Hepatocyte (in vitro differentiated cells): ENCODE measurements at regions not wholly inside any gene's neighbourhood (a gene's known extent, or its start where the extent isn't known, plus 50 kb on each side); places are given as distances from the start of the nearest gene placed in this dataset.

Source experiments
- DNase-seq: peaks from one replicate; pipeline ENCODE4 v3.0.0-alpha.2; 2016; ENCODE audit warnings: low spot score
- H2AFZ ChIP-seq: fragments of 200-600 bp; sonication (generic); 2 replicates; pipeline ENCODE4 v1.6.0; 2016; ENCODE audit warnings: antibody characterized with exemption, mild to moderate bottlenecking
- H3K27ac ChIP-seq: fragments of 200-600 bp; sonication (generic); 2 replicates; pipeline ENCODE4 v1.5.1; 2016; ENCODE audit warnings: mild to moderate bottlenecking
- H3K27me3 ChIP-seq: fragments of 200-600 bp; sonication (generic); 2 replicates; pipeline ENCODE4 v1.6.1; 2016
- H3K36me3 ChIP-seq: fragments of 200-600 bp; sonication (generic); replicated peaks from 2 replicates; pipeline ENCODE4 v1.5.1; 2016; ENCODE audit warnings: low read depth; ENCODE audit not compliant: insufficient read depth
- H3K4me1 ChIP-seq: fragments of 200-600 bp; sonication (generic); 2 replicates; pipeline ENCODE4 v1.5.1; 2016; ENCODE audit warnings: mild to moderate bottlenecking, moderate library complexity; ENCODE audit not compliant: insufficient read depth
- H3K4me2 ChIP-seq: fragments of 200-600 bp; sonication (generic); 2 replicates; pipeline ENCODE4 v1.6.0; 2016
- H3K4me3 ChIP-seq: fragments of 200-600 bp; sonication (generic); 2 replicates; pipeline ENCODE4 v1.5.1; 2016; ENCODE audit warnings: mild to moderate bottlenecking
- H3K79me2 ChIP-seq: fragments of 200-600 bp; sonication (generic); 2 replicates; pipeline ENCODE4 v1.6.0; 2017; ENCODE audit warnings: mild to moderate bottlenecking
- H3K9me2 ChIP-seq: fragments of 200-600 bp; sonication (generic); replicated peaks from 2 replicates; pipeline ENCODE4 v1.6.0; 2017; ENCODE audit warnings: mild to moderate bottlenecking; ENCODE audit not compliant: insufficient read depth
- H3K9me3 ChIP-seq: fragments of 200-600 bp; sonication (generic); 2 replicates; pipeline ENCODE4 v1.5.1; 2016; ENCODE audit warnings: low read depth, mild to moderate bottlenecking
- H4K20me1 ChIP-seq: fragments of 200-600 bp; sonication (generic); 2 replicates; pipeline ENCODE4 v1.6.0; 2016; ENCODE audit warnings: mild to moderate bottlenecking; ENCODE audit not compliant: insufficient read depth, poor library complexity, severe bottlenecking
- CTCF ChIP-seq: fragments of 200-600 bp; sonication (generic); IDR thresholded peaks from 2 replicates; pipeline ENCODE4 v1.5.1; 2016; ENCODE audit warnings: antibody characterized with exemption, mild to moderate bottlenecking; ENCODE audit not compliant: poor library complexity
- EZH2 ChIP-seq: fragments of 200-600 bp; sonication (generic); IDR thresholded peaks from 2 replicates; pipeline ENCODE4 v1.6.1; 2016; ENCODE audit warnings: antibody characterized with exemption, mild to moderate bottlenecking, borderline replicate concordance
- EZH2phosphoT487 ChIP-seq: fragments of 200-600 bp; sonication (generic); IDR thresholded peaks from one replicate; pipeline ENCODE4 v1.6.1; 2018; ENCODE audit warnings: antibody characterized with exemption, mild to moderate bottlenecking, low read depth, moderate library complexity; ENCODE audit not compliant: unreplicated experiment, severe bottlenecking
- WGBS: methylation state at CpG from one replicate; pipeline ENCODE4 v1.1.6; 2016; ENCODE audit warnings: low lambda C conversion rate; ENCODE audit errors: missing lambda C conversion rate; 5-methylcytosine and 5-hydroxymethylcytosine counted together

- H3K36me3 ChIP-seq = no peaks in the 10 kb centered on the region
- TF ChIP-seq EZH2phosphoT487 (no peak), CTCF (no peak), EZH2 (no peak)
- no peaks in the 10 kb centered on the region for H3K9me2 ChIP-seq
- H3K27ac ChIP-seq = no peak overlapping the region
- H3K4me3 ChIP-seq = no peak overlapping the region
- H3K9me3 ChIP-seq = no peaks in the 10 kb centered on the region
- H3K27me3 ChIP-seq = no peaks in the 10 kb centered on the region
- 100% methylated on average over 1 of the region's 1 CpG for WGBS
- no peaks in the 10 kb centered on the region for H4K20me1 ChIP-seq
- no peak overlapping the region for H3K4me2 ChIP-seq
- DNase-seq = no peak
- H2AFZ ChIP-seq = no peak overlapping the region
- no peaks in the 10 kb centered on the region for H3K4me1 ChIP-seq
- no peaks in the 10 kb centered on the region for H3K79me2 ChIP-seq
Observed at GRCh38 chr4:159871141-159871540, 768.3 kb downstream of the RAPGEF2 start.

- Histone ChIP-seq H3K27me3 (no peaks in the 10 kb centered on the region), H3K9me2 (no peaks in the 10 kb centered on the region), H3K9me3 (no peaks in the 10 kb centered on the region), H3K27ac (no peak overlapping the region), H3K36me3 (no peaks in the 10 kb centered on the region), H3K4me2 (no peak overlapping the region), H4K20me1 (no peaks in the 10 kb centered on the region), H3K79me2 (no peaks in the 10 kb centered on the region), H3K4me3 (no peak overlapping the region), H3K4me1 (no peaks in the 10 kb centered on the region), H2AFZ (no peak overlapping the region)
- TF ChIP-seq CTCF = no peak
- TF ChIP-seq EZH2 = no peak
- TF ChIP-seq EZH2phosphoT487 = no peak
- no peak for DNase-seq
- WGBS = 76% methylated on average over 3 of the region's 3 CpGs
Observed at GRCh38 chr4:159881158-159881557, 778.3 kb downstream of the RAPGEF2 start.

GRCh38 chr4:159884989-159885388 lies 782.1 kb downstream of the RAPGEF2 start:
- Histone ChIP-seq H2AFZ (no peak overlapping the region), H3K27me3 (no peaks in the 10 kb centered on the region), H3K79me2 (no peaks in the 10 kb centered on the region), H3K4me2 (no peak overlapping the region), H3K9me2 (no peaks in the 10 kb centered on the region), H4K20me1 (no peaks in the 10 kb centered on the region), H3K4me1 (no peaks in the 10 kb centered on the region), H3K9me3 (no peaks in the 10 kb centered on the region), H3K36me3 (no peaks in the 10 kb centered on the region), H3K4me3 (no peak overlapping the region), H3K27ac (no peak overlapping the region)
- DNase-seq = no peak
- TF ChIP-seq EZH2 (no peak), EZH2phosphoT487 (no peak), CTCF (no peak)
- 71% methylated on average over 4 of the region's 4 CpGs for WGBS

GRCh38 chr4:159899596-159899995 lies 796.7 kb downstream of the RAPGEF2 start:
- TF ChIP-seq CTCF (no peak), EZH2 (no peak)
- H3K9me2 ChIP-seq = no peaks in the 10 kb centered on the region
- H3K9me3 ChIP-seq = no peaks in the 10 kb centered on the region
- no peaks in the 10 kb centered on the region for H3K79me2 ChIP-seq
- H3K27me3 ChIP-seq = no peaks in the 10 kb centered on the region
- H2AFZ ChIP-seq = no peak overlapping the region
- no peak overlapping the region for H3K27ac ChIP-seq
- 67% methylated on average over 4 of the region's 4 CpGs for WGBS
- no peak for DNase-seq
- no peak overlapping the region for H3K4me2 ChIP-seq
- H3K4me3 ChIP-seq = no peak overlapping the region
- no peaks in the 10 kb centered on the region for H4K20me1 ChIP-seq
- H3K36me3 ChIP-seq = no peaks in the 10 kb centered on the region
- H3K4me1 ChIP-seq = no peaks in the 10 kb centered on the region
